KMS-11 (cell line): ENCODE measurements at regions not wholly inside any gene's neighbourhood (a gene's known extent, or its start where the extent isn't known, plus 50 kb on each side); places are given as distances from the start of the nearest gene placed in this dataset.

Source experiments
- H2AFZ ChIP-seq: fragments of 200-600 bp; sonication (generic); 2 replicates; pipeline ENCODE4 v1.6.1; 2016; ENCODE audit warnings: antibody characterized with exemption, mixed run types, low read depth
- H3K27ac ChIP-seq: fragments of 200-600 bp; sonication (generic); 2 replicates; pipeline ENCODE4 v1.6.1; 2016; ENCODE audit warnings: mild to moderate bottlenecking, mixed run types
- H3K27me3 ChIP-seq: fragments of 200-600 bp; sonication (generic); 2 replicates; pipeline ENCODE4 v1.6.1; 2017; ENCODE audit warnings: mild to moderate bottlenecking, low read depth, mixed run types, moderate library complexity; ENCODE audit not compliant: insufficient read depth
- H3K36me3 ChIP-seq: fragments of 200-600 bp; sonication (generic); 2 replicates; pipeline ENCODE4 v1.6.1; 2017; ENCODE audit warnings: mild to moderate bottlenecking, mixed run types; ENCODE audit not compliant: insufficient read depth
- H3K4me1 ChIP-seq: fragments of 200-600 bp; sonication (generic); 2 replicates; pipeline ENCODE4 v1.6.1; 2016; ENCODE audit warnings: mild to moderate bottlenecking, low read depth, mixed run types; ENCODE audit not compliant: poor library complexity, severe bottlenecking
- H3K4me2 ChIP-seq: fragments of 200-600 bp; sonication (generic); 2 replicates; pipeline ENCODE4 v1.7.0; 2016; ENCODE audit warnings: mild to moderate bottlenecking, mixed run types
- H3K4me3 ChIP-seq: fragments of 200-600 bp; sonication (generic); IDR thresholded peaks from 2 replicates; pipeline ENCODE4 v1.6.1; 2017; ENCODE audit warnings: low read depth, low read length, mixed read lengths; ENCODE audit not compliant: insufficient read depth
- H3K79me2 ChIP-seq: fragments of 200-600 bp; sonication (generic); 2 replicates; pipeline ENCODE4 v1.6.1; 2016; ENCODE audit warnings: low read depth, mixed run types; ENCODE audit not compliant: insufficient read depth
- H3K9ac ChIP-seq: fragments of 200-600 bp; sonication (generic); 2 replicates; pipeline ENCODE4 v1.6.1; 2016; ENCODE audit warnings: mild to moderate bottlenecking, mixed run types
- H4K20me1 ChIP-seq: fragments of 200-600 bp; sonication (generic); 2 replicates; pipeline ENCODE4 v1.6.1; 2016; ENCODE audit warnings: mild to moderate bottlenecking, mixed run types; ENCODE audit not compliant: insufficient read depth
- TF ChIP-seq, protein P1 (sequence below): fragments of 200-600 bp; sonication (generic); conservative IDR thresholded peaks from 2 replicates; pipeline ENCODE4 v1.6.1; 2017; ENCODE audit warnings: low read depth, mild to moderate bottlenecking, antibody characterized with exemption, low read length, moderate library complexity, mixed read lengths

GRCh38 chr3:166489826-166490225 lies 652.6 kb upstream of the BCHE start:
- Histone ChIP-seq H3K36me3 (no peaks in the 10 kb centered on the region), H3K4me1 (no peaks in the 10 kb centered on the region), H3K79me2 (no peaks in the 10 kb centered on the region), H2AFZ (no peak overlapping the region), H3K9ac (no peak overlapping the region), H3K4me2 (no peak overlapping the region), H3K27ac (no peak overlapping the region), H3K4me3 (no peak overlapping the region), H4K20me1 (no peaks in the 10 kb centered on the region), H3K27me3 (no peaks in the 10 kb centered on the region)
- TF ChIP-seq, protein P1, sequence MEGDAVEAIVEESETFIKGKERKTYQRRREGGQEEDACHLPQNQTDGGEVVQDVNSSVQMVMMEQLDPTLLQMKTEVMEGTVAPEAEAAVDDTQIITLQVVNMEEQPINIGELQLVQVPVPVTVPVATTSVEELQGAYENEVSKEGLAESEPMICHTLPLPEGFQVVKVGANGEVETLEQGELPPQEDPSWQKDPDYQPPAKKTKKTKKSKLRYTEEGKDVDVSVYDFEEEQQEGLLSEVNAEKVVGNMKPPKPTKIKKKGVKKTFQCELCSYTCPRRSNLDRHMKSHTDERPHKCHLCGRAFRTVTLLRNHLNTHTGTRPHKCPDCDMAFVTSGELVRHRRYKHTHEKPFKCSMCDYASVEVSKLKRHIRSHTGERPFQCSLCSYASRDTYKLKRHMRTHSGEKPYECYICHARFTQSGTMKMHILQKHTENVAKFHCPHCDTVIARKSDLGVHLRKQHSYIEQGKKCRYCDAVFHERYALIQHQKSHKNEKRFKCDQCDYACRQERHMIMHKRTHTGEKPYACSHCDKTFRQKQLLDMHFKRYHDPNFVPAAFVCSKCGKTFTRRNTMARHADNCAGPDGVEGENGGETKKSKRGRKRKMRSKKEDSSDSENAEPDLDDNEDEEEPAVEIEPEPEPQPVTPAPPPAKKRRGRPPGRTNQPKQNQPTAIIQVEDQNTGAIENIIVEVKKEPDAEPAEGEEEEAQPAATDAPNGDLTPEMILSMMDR, result no peak

- Histone ChIP-seq H3K27ac (no peak overlapping the region), H4K20me1 (no peaks in the 10 kb centered on the region), H3K4me3 (no peak overlapping the region), H2AFZ (no peak overlapping the region), H3K9ac (no peak overlapping the region), H3K4me1 (no peaks in the 10 kb centered on the region), H3K27me3 (no peaks in the 10 kb centered on the region), H3K4me2 (no peak overlapping the region), H3K79me2 (no peaks in the 10 kb centered on the region), H3K36me3 (no peaks in the 10 kb centered on the region)
- TF ChIP-seq, protein P1, result no peak
Observed at GRCh38 chr3:166488977-166489672, 651.9 kb upstream of the BCHE start.

DNA sequence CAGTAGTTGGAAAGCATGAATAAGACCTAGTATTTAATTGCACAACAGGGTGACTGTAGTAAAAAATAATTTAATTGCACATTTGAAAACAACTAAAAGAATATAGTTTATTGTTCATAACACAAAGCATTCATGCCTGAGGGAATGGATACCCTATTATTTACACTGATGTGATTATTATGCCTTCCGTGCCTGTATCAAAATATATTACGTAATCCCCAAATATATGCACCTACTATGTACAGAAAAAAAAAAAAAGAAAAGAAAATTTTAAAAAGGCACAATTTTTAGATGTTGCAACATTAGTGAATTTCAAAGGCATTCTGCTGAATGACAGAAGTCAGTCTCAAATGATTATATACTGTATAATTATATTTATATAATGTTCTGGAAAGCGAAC lies 647.2 kb upstream of the BCHE start:
- H3K4me2 ChIP-seq, result no peak overlapping the region
- no peak overlapping the region for H2AFZ ChIP-seq
- no peaks in the 10 kb centered on the region for H4K20me1 ChIP-seq
- H3K27ac ChIP-seq, result no peak overlapping the region
- no peak overlapping the region for H3K4me3 ChIP-seq
- TF ChIP-seq, protein P1, result no peak
- no peaks in the 10 kb centered on the region for H3K27me3 ChIP-seq
- H3K9ac ChIP-seq, result no peak overlapping the region
- no peaks in the 10 kb centered on the region for H3K36me3 ChIP-seq
- no peaks in the 10 kb centered on the region for H3K4me1 ChIP-seq
- H3K79me2 ChIP-seq, result no peaks in the 10 kb centered on the region

DNA sequence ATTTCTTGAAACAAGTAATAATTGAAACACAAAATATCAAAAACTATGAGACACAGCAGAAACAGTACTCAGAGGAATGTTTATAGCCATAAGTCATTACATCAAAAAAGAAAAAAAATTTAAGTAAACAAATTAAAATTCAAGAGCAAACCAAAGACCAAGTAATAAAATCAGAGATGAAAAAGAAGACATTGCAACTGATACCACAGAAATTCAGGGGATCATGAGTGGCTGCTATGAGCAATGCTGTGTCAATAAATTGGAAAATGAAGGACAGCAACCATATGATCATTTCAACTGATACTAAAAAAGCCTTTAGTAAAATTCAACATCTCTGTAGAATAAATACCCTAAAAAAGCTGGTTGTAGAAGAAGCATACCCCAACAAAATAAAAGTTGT lies 644.1 kb upstream of the BCHE start:
- Histone ChIP-seq H2AFZ (no peak overlapping the region), H3K36me3 (no peaks in the 10 kb centered on the region), H3K4me3 (no peak overlapping the region), H3K4me2 (no peak overlapping the region), H4K20me1 (no peaks in the 10 kb centered on the region), H3K79me2 (no peaks in the 10 kb centered on the region), H3K27me3 (no peaks in the 10 kb centered on the region), H3K27ac (no peak overlapping the region), H3K9ac (no peak overlapping the region), H3K4me1 (peaks cover 14% of the 10 kb centered on the region)
- TF ChIP-seq, protein P1, result no peak
